GM18861 (cell line): ENCODE measurements at regions not wholly inside any gene's neighbourhood (a gene's known extent, or its start where the extent isn't known, plus 50 kb on each side); places are given as distances from the start of the nearest gene placed in this dataset.
A peak's percentile ranks its signal among the peaks of the same experiment; 100 is the strongest.

Experiments
- ATAC-seq: cut with Tn5 transposase; IDR thresholded peaks from one replicate; pipeline ENCODE4 v1.9.1; 2021; ENCODE audit not compliant: unreplicated experiment

DNA sequence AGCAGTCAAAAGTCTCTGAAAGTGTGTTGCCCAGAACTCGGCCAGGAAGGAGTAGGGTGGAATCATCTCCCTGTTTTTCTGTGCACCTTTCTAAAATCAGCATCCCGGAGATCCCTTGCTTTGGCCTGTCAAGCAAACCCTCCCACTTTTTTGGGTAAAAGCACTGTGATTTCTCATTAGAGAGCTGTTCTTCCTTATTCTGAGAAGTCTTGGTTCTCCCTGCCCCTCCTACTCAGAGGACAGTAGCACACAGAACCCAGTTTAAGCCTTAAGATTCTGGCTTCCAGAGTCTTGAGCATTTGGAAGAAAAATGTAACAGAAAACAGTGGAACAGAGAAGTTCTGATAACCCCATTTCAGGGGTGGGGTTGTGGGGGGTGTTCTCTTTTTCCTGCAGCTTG, 52.6 kb upstream of the KATNAL1 start:
- no peak for ATAC-seq

DNA sequence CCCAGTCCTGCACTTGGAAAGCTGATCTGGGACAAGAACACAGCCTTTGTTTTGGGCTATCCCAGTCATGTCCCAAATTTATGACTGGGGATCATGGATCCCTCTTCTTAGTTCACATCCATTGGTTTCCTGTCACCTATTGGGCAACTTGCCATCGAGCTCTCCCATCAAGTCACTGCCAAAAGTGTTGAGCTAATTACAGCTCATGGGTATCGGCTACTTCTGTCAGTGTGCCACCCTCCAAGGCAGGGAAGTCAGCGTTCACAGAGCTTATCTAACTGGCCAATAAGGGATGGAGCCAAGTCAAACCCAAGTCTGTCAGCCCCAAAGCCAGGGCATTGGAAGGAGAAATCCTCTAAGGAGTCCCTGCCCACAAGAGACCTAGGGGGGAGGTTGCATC, 53.2 kb upstream of the KATNAL1 start:
- ATAC-seq = no peak

DNA sequence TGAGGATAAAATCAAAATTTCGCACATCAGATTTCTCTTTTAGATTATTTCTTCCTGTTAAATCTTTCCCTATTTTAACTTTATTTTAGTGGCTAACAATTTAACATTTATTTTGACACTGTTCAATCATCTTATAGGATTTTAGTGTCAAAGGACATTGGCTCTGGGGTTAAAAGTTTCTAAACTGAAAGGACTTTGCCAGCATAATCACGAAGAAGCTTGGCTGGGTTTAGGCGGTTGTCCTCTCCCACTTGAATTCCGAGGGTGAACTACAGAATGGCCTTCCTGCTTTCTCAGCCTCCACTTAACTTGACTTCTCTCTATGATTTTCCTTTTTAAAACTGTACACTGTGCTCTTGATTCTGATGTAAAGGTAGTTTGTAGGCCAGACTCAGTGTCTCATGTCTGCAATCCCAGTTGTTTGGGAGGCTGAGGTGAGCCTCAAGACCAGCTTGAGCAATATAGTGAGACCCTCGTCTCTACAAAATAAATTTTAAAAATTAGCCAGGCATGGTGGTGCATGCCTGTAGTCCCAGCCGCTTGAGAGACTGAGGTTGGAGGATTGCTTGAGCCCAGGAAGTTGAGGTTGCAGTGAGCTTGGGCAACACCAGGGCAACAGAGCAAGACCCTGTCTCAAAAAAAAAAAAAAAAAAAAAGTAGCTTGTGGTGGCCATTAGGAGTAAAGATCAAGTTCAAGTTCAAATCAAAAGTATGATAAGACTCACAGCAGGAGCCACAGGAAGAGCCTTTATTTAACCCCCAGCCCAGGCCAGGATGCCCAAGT, 54.8 kb upstream of the KATNAL1 start:
- ATAC-seq = no peak

DNA sequence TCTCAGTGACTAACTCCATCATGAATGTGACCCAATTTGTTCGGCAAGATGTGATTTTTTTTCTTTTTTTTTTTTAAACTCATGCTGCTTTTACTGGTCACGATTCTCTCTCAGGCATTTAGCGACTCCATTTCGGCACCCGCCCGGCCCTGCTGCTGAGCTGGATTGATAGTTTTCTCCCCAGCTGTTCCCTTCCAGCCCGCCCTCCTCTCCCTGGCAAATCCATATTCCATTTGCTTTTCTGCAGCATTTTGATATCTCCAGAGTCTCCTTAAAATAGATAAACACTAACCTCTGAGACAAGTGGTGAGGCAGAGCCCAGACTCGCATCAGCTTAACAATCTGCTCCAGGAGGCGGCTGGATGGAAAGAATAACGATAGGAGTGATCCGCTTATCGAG, 55.5 kb upstream of the KATNAL1 start:
- no peak for ATAC-seq

DNA sequence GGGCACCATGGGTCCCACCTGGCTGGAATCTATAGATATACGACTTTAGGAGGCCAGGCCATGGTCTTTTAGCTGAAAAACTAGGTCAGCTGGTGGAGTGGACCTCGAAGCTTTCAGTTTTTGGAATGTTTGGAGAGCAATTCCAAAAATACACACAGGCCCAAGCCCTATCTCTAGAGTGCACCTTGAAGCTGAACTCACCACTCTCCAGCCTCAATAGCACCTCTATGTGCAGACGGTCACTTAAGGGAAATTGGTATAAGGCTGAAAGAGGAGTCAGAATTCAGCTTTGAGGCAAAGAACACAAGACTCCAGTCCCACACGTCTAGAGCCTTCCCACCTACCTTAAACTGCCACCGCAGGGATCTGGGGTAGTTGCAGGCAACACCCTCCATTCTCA, 56.4 kb upstream of the KATNAL1 start:
- ATAC-seq = no peak

DNA sequence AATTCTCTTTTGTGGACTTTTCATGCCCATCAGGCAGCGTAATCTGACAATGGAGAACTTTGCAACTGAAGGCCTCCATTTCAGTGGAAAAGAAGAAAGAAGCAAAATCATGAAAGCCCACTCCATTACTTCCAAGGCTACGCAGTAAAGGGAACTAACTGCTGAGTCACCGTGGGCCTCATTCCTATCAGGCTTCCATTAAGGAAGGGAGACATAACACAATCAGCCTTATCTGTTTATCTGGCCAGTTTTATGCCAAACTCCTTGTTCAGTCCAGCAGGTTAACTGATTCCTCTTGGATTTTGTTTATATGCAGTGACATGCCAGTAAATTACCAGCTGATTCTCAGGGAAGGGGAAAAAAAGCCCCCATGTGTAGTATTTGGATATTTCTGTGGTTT, 56.8 kb upstream of the KATNAL1 start:
- no peak for ATAC-seq

DNA sequence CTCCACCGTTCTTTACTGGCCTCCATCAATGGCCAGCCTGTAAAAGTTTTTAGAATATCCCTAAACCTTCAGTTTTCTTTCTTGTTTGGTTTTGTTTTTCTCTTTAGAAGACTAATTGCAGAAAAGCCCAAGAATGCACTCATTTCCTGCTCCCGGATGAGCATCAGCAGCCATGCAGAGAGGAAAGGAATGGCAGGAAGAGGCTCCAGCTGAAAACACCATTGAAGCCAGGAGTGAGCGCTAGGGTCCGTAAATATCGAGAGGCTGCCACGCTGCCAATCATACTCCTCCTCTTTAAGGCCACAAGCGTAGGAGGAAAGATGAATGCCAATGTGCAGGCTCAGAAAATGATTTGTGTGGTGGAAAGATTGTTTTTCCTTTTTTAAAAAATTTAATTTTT, 57.4 kb upstream of the UBE2L5 start:
- no peak for ATAC-seq

DNA sequence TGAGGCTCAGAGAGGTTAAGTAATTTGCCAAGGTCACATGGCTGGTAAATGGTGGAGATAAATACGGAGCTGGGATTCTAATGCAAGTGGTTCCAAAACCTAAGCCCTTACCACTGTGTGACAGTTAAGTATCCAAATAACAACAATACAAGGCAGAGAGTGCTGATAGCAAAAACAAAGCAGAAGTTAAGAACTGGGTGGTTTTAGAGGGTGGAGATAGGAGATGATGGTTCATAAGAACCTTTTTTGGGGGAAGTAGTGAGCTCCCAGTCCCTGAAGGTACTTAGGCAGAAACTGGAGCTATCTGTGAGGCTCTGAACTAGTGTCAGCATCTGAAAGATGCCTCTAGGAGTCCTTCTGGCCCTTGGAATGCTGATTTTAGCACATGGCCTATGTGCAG, 56.2 kb upstream of the UBE2L5 start:
- ATAC-seq = no peak

DNA sequence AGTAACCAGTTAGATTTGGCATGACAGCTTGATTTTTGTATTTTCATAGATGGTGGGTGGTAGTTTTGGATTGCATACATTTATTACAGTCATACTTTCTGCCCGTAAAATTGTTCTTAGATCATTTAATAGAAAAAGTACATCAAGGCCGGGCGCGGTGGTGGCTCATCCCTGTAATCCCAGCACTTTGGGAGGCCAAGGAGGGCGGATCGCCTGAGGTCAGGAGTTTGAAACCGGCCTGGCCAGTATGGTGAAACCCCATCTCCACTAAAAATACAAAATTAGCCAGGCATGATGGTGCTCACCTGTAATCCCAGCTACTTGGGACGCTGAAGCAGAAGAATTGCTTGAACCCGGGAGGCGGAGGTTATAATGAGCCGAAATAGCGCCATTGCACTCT, 55.0 kb upstream of the UBE2L5 start:
- no peak for ATAC-seq

DNA sequence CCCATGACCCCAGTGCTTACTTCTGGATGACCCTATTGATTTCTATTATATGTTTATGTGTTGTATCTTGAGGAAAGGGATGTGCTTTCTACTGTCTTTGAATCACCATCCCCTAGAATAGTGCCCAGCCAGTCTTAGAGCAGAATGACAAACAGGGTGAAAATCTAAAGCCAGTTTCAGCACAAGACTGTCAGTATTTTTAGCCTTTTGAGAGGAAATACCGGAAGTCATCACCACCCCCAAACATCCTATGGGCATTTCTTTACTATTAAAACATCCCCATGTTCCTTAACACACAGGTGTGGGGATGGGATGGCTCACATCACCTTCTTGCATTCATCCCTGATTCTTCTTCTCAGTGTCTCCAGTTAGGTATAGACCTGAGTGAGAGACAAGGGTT, 52.1 kb upstream of the UBE2L5 start:
- ATAC-seq = no peak

DNA sequence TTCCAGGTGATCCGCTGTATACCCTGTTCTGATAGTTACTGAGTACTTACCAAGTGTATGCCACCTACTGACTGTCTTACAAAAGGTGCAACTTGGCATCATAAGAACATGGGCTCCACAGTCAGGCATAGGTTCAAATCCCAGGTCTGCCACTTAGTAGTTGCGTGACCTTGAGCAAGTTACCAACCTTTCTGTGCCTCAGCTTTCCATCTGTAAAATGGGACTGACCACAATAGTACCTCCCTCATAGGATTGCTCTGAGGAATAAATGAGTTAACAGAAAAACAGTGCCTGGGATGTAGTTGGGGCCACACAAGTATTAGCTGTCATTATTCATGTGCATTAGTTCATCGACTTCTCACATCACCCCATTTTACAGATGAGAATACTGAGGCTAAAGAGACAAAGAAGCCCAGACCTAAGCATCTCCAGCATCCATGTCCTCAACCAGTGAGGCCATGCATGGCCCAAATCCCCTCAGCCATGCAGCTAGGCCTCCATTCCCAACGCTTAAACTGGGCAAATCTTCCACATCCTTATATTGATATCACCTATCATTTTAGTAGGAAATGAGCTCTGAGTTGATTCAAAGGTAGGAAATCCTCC, 51.3 kb upstream of the UBE2L5 start:
- ATAC-seq = no peak

DNA sequence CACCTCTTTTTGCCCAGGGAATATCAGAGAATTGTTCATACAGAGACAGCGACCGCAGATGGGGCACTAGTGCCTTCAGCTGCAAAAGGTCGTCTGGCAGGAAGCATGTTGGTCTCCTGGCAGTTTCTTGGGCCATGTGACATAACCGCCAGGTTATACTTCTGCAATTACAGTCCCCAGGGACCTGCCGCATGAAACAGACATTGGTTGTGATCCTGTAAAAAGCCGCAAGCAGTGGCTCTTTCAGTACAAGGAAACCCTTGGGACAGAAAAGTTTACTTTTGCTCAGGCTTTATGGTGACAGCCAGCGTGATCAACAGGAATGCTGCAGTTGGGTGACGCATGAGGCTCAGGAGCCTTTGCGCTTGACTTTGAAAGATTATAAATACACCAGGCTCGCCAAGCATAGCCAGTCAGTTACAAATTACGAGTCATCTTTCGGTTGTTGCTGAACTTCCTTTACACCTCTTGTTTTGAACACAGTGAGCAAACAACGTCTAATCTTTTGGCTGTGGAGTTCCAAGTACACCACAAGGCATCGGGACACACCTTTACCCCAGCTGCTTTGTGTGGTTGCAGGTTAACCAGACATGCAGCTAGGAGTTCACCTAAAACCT, 50.5 kb upstream of the UBE2L5 start:
- peak; percentile 66 for ATAC-seq
